Skin of body (tissue), 1 donor: ENCODE measurements at regions not wholly inside any gene's neighbourhood (a gene's known extent, or its start where the extent isn't known, plus 50 kb on each side); places are given as distances from the start of the nearest gene placed in this dataset.
A peak's percentile ranks its signal among the peaks of the same experiment; 100 is the strongest.
"Not testable (repeated sequence)": the region's sequence is repeated elsewhere in the genome, so short reads cannot be mapped to it uniquely, and the experiment has no call there.

ENCODE experiments used
- DNase-seq: peaks from one replicate; lab custom pipeline; 2025; lab: John Stamatoyannopoulos, UW

GRCh38 chr6:92404281-92404680, 1015.1 kb downstream of the EPHA7 start:
- peak; percentile 88 for DNase-seq

GRCh38 chr6:92399911-92400310, 1019.4 kb downstream of the EPHA7 start:
- DNase-seq, result peak; percentile 90

GRCh38 chr6:92388706-92389105, 1030.7 kb downstream of the EPHA7 start:
- DNase-seq, result not testable (repeated sequence)

GRCh38 chr6:92380803-92381601, 1038.4 kb downstream of the EPHA7 start:
- no peak for DNase-seq

GRCh38 chr6:92377137-92377536, 1042.2 kb downstream of the EPHA7 start:
- peak; percentile 39 for DNase-seq

- peak; percentile 64 for DNase-seq
These were observed 1042.7 kb downstream of the EPHA7 start for GRCh38 chr6:92376691-92377090.

- DNase-seq, result no peak
These were observed 1047.8 kb downstream of the EPHA7 start for GRCh38 chr6:92371211-92372208.

- DNase-seq, result no peak
These were observed 1050.0 kb downstream of the EPHA7 start for GRCh38 chr6:92369309-92369708.

- peak; percentile 98 for DNase-seq
These were observed 1054.3 kb downstream of the EPHA7 start for GRCh38 chr6:92364948-92365541.

GRCh38 chr6:92363111-92363510, 1056.2 kb downstream of the EPHA7 start:
- peak; percentile 38 for DNase-seq

GRCh38 chr6:92362404-92362803, 1057.0 kb downstream of the EPHA7 start:
- DNase-seq, result peak; percentile 76

- DNase-seq, result no peak
These were observed 1057.4 kb downstream of the EPHA7 start for GRCh38 chr6:92361990-92362389.

- no peak for DNase-seq
These were observed 1065.0 kb downstream of the EPHA7 start for GRCh38 chr6:92354270-92354829.

GRCh38 chr6:92352130-92352529, 1067.2 kb downstream of the EPHA7 start:
- no peak for DNase-seq

- DNase-seq, result no peak
These were observed 1078.2 kb downstream of the EPHA7 start for GRCh38 chr6:92341201-92341600.

GRCh38 chr6:92339936-92340640, 1079.3 kb downstream of the EPHA7 start:
- no peak for DNase-seq

GRCh38 chr6:92337571-92337970, 1081.8 kb downstream of the EPHA7 start:
- no peak for DNase-seq

GRCh38 chr6:92329208-92329847, 1090.0 kb downstream of the EPHA7 start:
- peak; percentile 1 for DNase-seq

- no peak for DNase-seq
These were observed 1104.0 kb downstream of the EPHA7 start for GRCh38 chr6:92315312-92315711.

GRCh38 chr6:92297101-92297500, 1122.3 kb downstream of the EPHA7 start:
- no peak for DNase-seq
